ENCODE measurements at regions not wholly inside any gene's neighbourhood (a gene's known extent, or its start where the extent isn't known, plus 50 kb on each side); places are given as distances from the start of the nearest gene placed in this dataset.

DNA sequence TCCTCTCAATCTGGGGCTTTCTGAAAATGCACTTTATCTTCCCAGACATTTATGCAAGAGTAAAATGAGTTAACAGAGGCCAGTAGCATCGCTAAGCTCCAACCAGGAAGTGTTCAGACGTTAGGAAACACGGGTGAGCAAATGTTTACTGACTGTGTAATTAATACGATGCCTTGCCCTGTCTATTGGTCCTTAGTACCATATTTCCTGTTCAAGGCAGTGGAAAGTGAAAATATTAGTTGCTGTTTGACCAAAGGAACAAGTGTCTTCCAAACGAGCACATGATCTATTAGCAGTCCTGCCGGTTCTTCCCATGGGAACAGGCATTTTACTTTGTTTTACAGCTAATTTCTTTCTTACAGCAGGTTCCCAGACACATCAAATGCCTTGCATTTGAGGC is 311.1 kb upstream of the JAG1 start:
- ChIA-PET CTCF (interaction anchor here (1.4 kb wide), 1 partner anchor 16 kb away, joined by 3 read pairs; no protein-coding TSS in a partner anchor), POLR2A (no interaction called here)
- Histone ChIP-seq H3F3A (replicated peaks; ENCODE audit: insufficient read depth) (peaks cover 17% of the 10 kb centered on the region), H3K4me1 (ENCODE audit: control insufficient read depth in 1 of 2, insufficient read depth in 2 of 2, low read depth in 1 of 2, low read length in 1 of 2) (peaks cover 0 to 12% of the 10 kb centered on the region in 2 experiments; a peak in 2 of 4 replicates), H3K9ac (no peak overlapping the region), H3K4me2 (peak overlapping the region; percentile 14; the same call in 1 of the 2 replicates), H3K36me3 (replicated peaks in 1 of 2; ENCODE audit: control insufficient read depth in 1 of 2, insufficient read depth in 2 of 2, low read length in 1 of 2) (no peaks in the 10 kb centered on the region), H4K20me1 (ENCODE audit: insufficient read depth) (no peaks in the 10 kb centered on the region), H3K79me2 (ENCODE audit: insufficient read depth) (no peaks in the 10 kb centered on the region), H3K27ac (ENCODE audit: low read depth in 2 of 2, low read length in 1 of 2) (peak overlapping the region in 1 of 2 experiments; percentile 80; a peak in 2 of 4 replicates), H3K9me3 (no peaks in the 10 kb centered on the region), H3K27me3 (ENCODE audit: insufficient read depth) (no peaks in the 10 kb centered on the region), H3K9me2 (no peaks in the 10 kb centered on the region), H3K4me3 (ENCODE audit: low read depth in 2 of 2, low read length in 1 of 2) (no peak overlapping the region), H2AFZ (ENCODE audit: low read depth) (no peak overlapping the region)
- DNase-seq: no peak
- WGBS (ENCODE audit: low lambda C conversion rate): 79% methylated on average over 6 of the region's 6 CpGs
- TF ChIP-seq SIN3A (IDR thresholded peaks at IDR 0.05; ENCODE audit: borderline replicate concordance, low read depth, low read length) (no peak), NFIC (IDR thresholded peaks at IDR 0.05; ENCODE audit: borderline replicate concordance) (no peak), ELF1 (IDR thresholded peaks at IDR 0.05) (no peak), YY1 (IDR thresholded peaks at IDR 0.05; ENCODE audit: low read depth) (no peak)
- TF ChIP-seq, protein P1, sequence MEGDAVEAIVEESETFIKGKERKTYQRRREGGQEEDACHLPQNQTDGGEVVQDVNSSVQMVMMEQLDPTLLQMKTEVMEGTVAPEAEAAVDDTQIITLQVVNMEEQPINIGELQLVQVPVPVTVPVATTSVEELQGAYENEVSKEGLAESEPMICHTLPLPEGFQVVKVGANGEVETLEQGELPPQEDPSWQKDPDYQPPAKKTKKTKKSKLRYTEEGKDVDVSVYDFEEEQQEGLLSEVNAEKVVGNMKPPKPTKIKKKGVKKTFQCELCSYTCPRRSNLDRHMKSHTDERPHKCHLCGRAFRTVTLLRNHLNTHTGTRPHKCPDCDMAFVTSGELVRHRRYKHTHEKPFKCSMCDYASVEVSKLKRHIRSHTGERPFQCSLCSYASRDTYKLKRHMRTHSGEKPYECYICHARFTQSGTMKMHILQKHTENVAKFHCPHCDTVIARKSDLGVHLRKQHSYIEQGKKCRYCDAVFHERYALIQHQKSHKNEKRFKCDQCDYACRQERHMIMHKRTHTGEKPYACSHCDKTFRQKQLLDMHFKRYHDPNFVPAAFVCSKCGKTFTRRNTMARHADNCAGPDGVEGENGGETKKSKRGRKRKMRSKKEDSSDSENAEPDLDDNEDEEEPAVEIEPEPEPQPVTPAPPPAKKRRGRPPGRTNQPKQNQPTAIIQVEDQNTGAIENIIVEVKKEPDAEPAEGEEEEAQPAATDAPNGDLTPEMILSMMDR (IDR thresholded peaks at IDR 0.05): no peak

DNA sequence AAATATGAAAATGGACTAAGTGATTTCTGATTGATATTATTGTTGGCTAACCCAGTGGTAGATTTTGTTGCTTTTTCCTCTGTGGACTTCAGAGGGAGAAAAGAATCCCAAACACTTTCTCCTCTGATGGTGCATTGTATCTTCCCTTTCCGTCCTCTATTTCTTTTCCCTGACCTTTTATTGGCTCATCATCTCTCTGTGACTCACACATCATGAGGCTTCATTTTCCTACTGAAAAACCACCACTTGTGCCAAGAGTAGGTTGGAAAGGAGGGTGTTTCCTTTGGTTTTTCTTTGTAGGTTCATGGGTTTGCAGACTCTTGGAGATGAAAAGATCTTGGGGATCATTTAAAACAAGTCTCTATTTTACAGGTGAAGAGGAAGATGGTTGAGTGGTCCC is 311.7 kb upstream of the JAG1 start:
- 19% methylated on average over 1 of the region's 1 CpG for WGBS (ENCODE audit: low lambda C conversion rate)
- no peaks in the 10 kb centered on the region for H4K20me1 ChIP-seq (ENCODE audit: insufficient read depth)
- no peaks in the 10 kb centered on the region for H3K9me2 ChIP-seq
- H3K9ac ChIP-seq: no peak overlapping the region
- H3K4me2 ChIP-seq: peak overlapping the region; percentile 14; the same call in 1 of the 2 replicates
- peaks cover 0 to 12% of the 10 kb centered on the region in 2 experiments; a peak in 2 of 4 replicates for H3K4me1 ChIP-seq (ENCODE audit: control insufficient read depth in 1 of 2, insufficient read depth in 2 of 2, low read depth in 1 of 2, low read length in 1 of 2)
- no peak overlapping the region for H2AFZ ChIP-seq (ENCODE audit: low read depth)
- H3K9me3 ChIP-seq: no peaks in the 10 kb centered on the region
- TF ChIP-seq, protein P2, sequence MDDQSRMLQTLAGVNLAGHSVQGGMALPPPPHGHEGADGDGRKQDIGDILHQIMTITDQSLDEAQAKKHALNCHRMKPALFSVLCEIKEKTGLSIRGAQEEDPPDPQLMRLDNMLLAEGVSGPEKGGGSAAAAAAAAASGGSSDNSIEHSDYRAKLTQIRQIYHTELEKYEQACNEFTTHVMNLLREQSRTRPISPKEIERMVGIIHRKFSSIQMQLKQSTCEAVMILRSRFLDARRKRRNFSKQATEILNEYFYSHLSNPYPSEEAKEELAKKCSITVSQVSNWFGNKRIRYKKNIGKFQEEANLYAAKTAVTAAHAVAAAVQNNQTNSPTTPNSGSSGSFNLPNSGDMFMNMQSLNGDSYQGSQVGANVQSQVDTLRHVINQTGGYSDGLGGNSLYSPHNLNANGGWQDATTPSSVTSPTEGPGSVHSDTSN (IDR thresholded peaks at IDR 0.05): 0 out of 2 replicates have a peak, but pooled peaks have one; percentile 14
- no peak for TF ChIP-seq MEF2A (IDR thresholded peaks at IDR 0.05; ENCODE audit: borderline replicate concordance, low read depth)
- TF ChIP-seq TCF12 (IDR thresholded peaks at IDR 0.05): peak; percentile 21; the same call in 1 of the 2 replicates
- peak; percentile 69 for TF ChIP-seq NFIC (IDR thresholded peaks at IDR 0.05; ENCODE audit: borderline replicate concordance)
- TF ChIP-seq RAD21 (IDR thresholded peaks at IDR 0.05; ENCODE audit: low read length): no peak
- peak; percentile 49 for TF ChIP-seq JUND (IDR thresholded peaks at IDR 0.05)
- TF ChIP-seq FOXJ3 (CRISPR knock-in tag; IDR thresholded peaks at IDR 0.05): no peak
- TF ChIP-seq FOSL2 (IDR thresholded peaks at IDR 0.05; ENCODE audit: borderline replicate concordance, low read depth): peak; percentile 49; the same call in 1 of the 2 replicates
- H3K36me3 ChIP-seq (replicated peaks in 1 of 2; ENCODE audit: control insufficient read depth in 1 of 2, insufficient read depth in 2 of 2, low read length in 1 of 2): no peaks in the 10 kb centered on the region
- peaks cover 17% of the 10 kb centered on the region for H3F3A ChIP-seq (replicated peaks; ENCODE audit: insufficient read depth)
- no peaks in the 10 kb centered on the region for H3K79me2 ChIP-seq (ENCODE audit: insufficient read depth)
- no peaks in the 10 kb centered on the region for H3K27me3 ChIP-seq (ENCODE audit: insufficient read depth)
- ChIA-PET CTCF (no interaction called here), POLR2A (no interaction called here)
- no peak overlapping the region; a peak in 1 of 4 replicates for H3K4me3 ChIP-seq (ENCODE audit: low read depth in 2 of 2, low read length in 1 of 2)
- no peak for DNase-seq
- peak overlapping the region in 1 of 2 experiments; percentile 80; a peak in 2 of 4 replicates for H3K27ac ChIP-seq (ENCODE audit: low read depth in 2 of 2, low read length in 1 of 2)
